SK-N-MC (cell line): ENCODE measurements at regions not wholly inside any gene's neighbourhood (a gene's known extent, or its start where the extent isn't known, plus 50 kb on each side); places are given as distances from the start of the nearest gene placed in this dataset.

ENCODE experiments used
- EZH2 ChIP-seq: fragments of 200-600 bp; sonication (generic); IDR thresholded peaks from one replicate; pipeline ENCODE4 v1.6.1; 2017; ENCODE audit warnings: antibody characterized with exemption
- POLR2AphosphoS5 ChIP-seq: IDR thresholded peaks from 2 replicates; pipeline ENCODE4 v1.6.1; 2012; ENCODE audit warnings: mild to moderate bottlenecking, low read depth, low read length, borderline replicate concordance

- TF ChIP-seq POLR2AphosphoS5 (no peak), EZH2 (no peak)
Observed at GRCh38 chr7:126040114-126041045, 1110.8 kb upstream of the POT1 start.
